ENCODE measurements at regions not wholly inside any gene's neighbourhood (a gene's known extent, or its start where the extent isn't known, plus 50 kb on each side); places are given as distances from the start of the nearest gene placed in this dataset.

- Histone ChIP-seq H3K4me1 (ENCODE audit: control insufficient read depth, insufficient read depth, low read length) (no peaks in the 10 kb centered on the region), H3K36me3 (ENCODE audit: control insufficient read depth, insufficient read depth, low read length) (no peaks in the 10 kb centered on the region), H3K27ac (ENCODE audit: low read length) (no peak overlapping the region), H3K27me3 (ENCODE audit: control insufficient read depth, insufficient read depth, low read length) (no peaks in the 10 kb centered on the region), H3K9me3 (ENCODE audit: control insufficient read depth, low read depth, low read length) (no peaks in the 10 kb centered on the region), H3K4me3 (ENCODE audit: low read length) (no peak overlapping the region)
- WGBS (ENCODE audit: insufficient coverage, low lambda C conversion rate), result no CpG with 5 or more reads among the region's 3 CpGs
- no peak for DNase-seq
Observed at GRCh38 chr14:83757916-83758315, 1772.0 kb upstream of the FLRT2 start.

GRCh38 chr14:83764656-83765599 lies 1765.0 kb upstream of the FLRT2 start:
- DNase-seq, result no peak
- 91% methylated on average over 7 of the region's 8 CpGs for whole genome bisulfite sequencing (ENCODE audit: insufficient coverage, low lambda C conversion rate)
- no peaks in the 10 kb centered on the region for H3K36me3 ChIP-seq (ENCODE audit: control insufficient read depth, insufficient read depth, low read length)
- no peak overlapping the region for H3K4me3 ChIP-seq (ENCODE audit: low read length)
- H3K27ac ChIP-seq (ENCODE audit: low read length), result no peak overlapping the region
- no peaks in the 10 kb centered on the region for H3K4me1 ChIP-seq (ENCODE audit: control insufficient read depth, insufficient read depth, low read length)
- H3K27me3 ChIP-seq (ENCODE audit: control insufficient read depth, insufficient read depth, low read length), result no peaks in the 10 kb centered on the region
- no peaks in the 10 kb centered on the region for H3K9me3 ChIP-seq (ENCODE audit: control insufficient read depth, low read depth, low read length)

GRCh38 chr14:83777516-83777915 lies 1752.4 kb upstream of the FLRT2 start:
- Histone ChIP-seq H3K27ac (ENCODE audit: low read length) (no peak overlapping the region), H3K4me3 (ENCODE audit: low read length) (no peak overlapping the region), H3K9me3 (ENCODE audit: control insufficient read depth, low read depth, low read length) (no peaks in the 10 kb centered on the region), H3K27me3 (ENCODE audit: control insufficient read depth, insufficient read depth, low read length) (no peaks in the 10 kb centered on the region), H3K4me1 (ENCODE audit: control insufficient read depth, insufficient read depth, low read length) (no peaks in the 10 kb centered on the region), H3K36me3 (ENCODE audit: control insufficient read depth, insufficient read depth, low read length) (no peaks in the 10 kb centered on the region)
- no CpG with 5 or more reads among the region's 1 CpG for WGBS (ENCODE audit: insufficient coverage, low lambda C conversion rate)
- no peak for DNase-seq

- H3K27ac ChIP-seq (ENCODE audit: low read length), result no peak overlapping the region
- H3K27me3 ChIP-seq (ENCODE audit: control insufficient read depth, insufficient read depth, low read length), result no peaks in the 10 kb centered on the region
- H3K36me3 ChIP-seq (ENCODE audit: control insufficient read depth, insufficient read depth, low read length), result no peaks in the 10 kb centered on the region
- no CpG with 5 or more reads among the region's 2 CpGs for WGBS (ENCODE audit: insufficient coverage, low lambda C conversion rate)
- no peaks in the 10 kb centered on the region for H3K9me3 ChIP-seq (ENCODE audit: control insufficient read depth, low read depth, low read length)
- no peak overlapping the region for H3K4me3 ChIP-seq (ENCODE audit: low read length)
- DNase-seq, result no peak
- no peaks in the 10 kb centered on the region for H3K4me1 ChIP-seq (ENCODE audit: control insufficient read depth, insufficient read depth, low read length)
Observed at GRCh38 chr14:83779266-83779665, 1750.7 kb upstream of the FLRT2 start.

GRCh38 chr14:83780321-83780720 lies 1749.6 kb upstream of the FLRT2 start:
- H3K9me3 ChIP-seq (ENCODE audit: control insufficient read depth, low read depth, low read length), result no peaks in the 10 kb centered on the region
- no peak overlapping the region for H3K27ac ChIP-seq (ENCODE audit: low read length)
- no CpG with 5 or more reads among the region's 3 CpGs for WGBS (ENCODE audit: insufficient coverage, low lambda C conversion rate)
- no peaks in the 10 kb centered on the region for H3K4me1 ChIP-seq (ENCODE audit: control insufficient read depth, insufficient read depth, low read length)
- no peaks in the 10 kb centered on the region for H3K36me3 ChIP-seq (ENCODE audit: control insufficient read depth, insufficient read depth, low read length)
- no peak for DNase-seq
- no peak overlapping the region for H3K4me3 ChIP-seq (ENCODE audit: low read length)
- H3K27me3 ChIP-seq (ENCODE audit: control insufficient read depth, insufficient read depth, low read length), result no peaks in the 10 kb centered on the region

- no peaks in the 10 kb centered on the region for H3K27me3 ChIP-seq (ENCODE audit: control insufficient read depth, insufficient read depth, low read length)
- no peaks in the 10 kb centered on the region for H3K9me3 ChIP-seq (ENCODE audit: control insufficient read depth, low read depth, low read length)
- no peaks in the 10 kb centered on the region for H3K4me1 ChIP-seq (ENCODE audit: control insufficient read depth, insufficient read depth, low read length)
- no peak for DNase-seq
- no peak overlapping the region for H3K27ac ChIP-seq (ENCODE audit: low read length)
- H3K4me3 ChIP-seq (ENCODE audit: low read length), result no peak overlapping the region
- WGBS (ENCODE audit: insufficient coverage, low lambda C conversion rate), result 100% methylated on average over 1 of the region's 2 CpGs
- no peaks in the 10 kb centered on the region for H3K36me3 ChIP-seq (ENCODE audit: control insufficient read depth, insufficient read depth, low read length)
Observed at GRCh38 chr14:83798421-83798820, 1731.5 kb upstream of the FLRT2 start.

- no peak overlapping the region for H3K27ac ChIP-seq (ENCODE audit: low read length)
- no peaks in the 10 kb centered on the region for H3K9me3 ChIP-seq (ENCODE audit: control insufficient read depth, low read depth, low read length)
- no peaks in the 10 kb centered on the region for H3K36me3 ChIP-seq (ENCODE audit: control insufficient read depth, insufficient read depth, low read length)
- DNase-seq, result no peak
- H3K4me3 ChIP-seq (ENCODE audit: low read length), result no peak overlapping the region
- no peaks in the 10 kb centered on the region for H3K4me1 ChIP-seq (ENCODE audit: control insufficient read depth, insufficient read depth, low read length)
- no peaks in the 10 kb centered on the region for H3K27me3 ChIP-seq (ENCODE audit: control insufficient read depth, insufficient read depth, low read length)
Observed at GRCh38 chr14:83799233-83799632, 1730.7 kb upstream of the FLRT2 start.

- Histone ChIP-seq H3K4me1 (ENCODE audit: control insufficient read depth, insufficient read depth, low read length) (no peaks in the 10 kb centered on the region), H3K9me3 (ENCODE audit: control insufficient read depth, low read depth, low read length) (no peaks in the 10 kb centered on the region), H3K36me3 (ENCODE audit: control insufficient read depth, insufficient read depth, low read length) (no peaks in the 10 kb centered on the region), H3K4me3 (ENCODE audit: low read length) (no peak overlapping the region), H3K27ac (ENCODE audit: low read length) (no peak overlapping the region), H3K27me3 (ENCODE audit: control insufficient read depth, insufficient read depth, low read length) (no peaks in the 10 kb centered on the region)
- DNase-seq, result no peak
- WGBS (ENCODE audit: insufficient coverage, low lambda C conversion rate), result no CpG with 5 or more reads among the region's 1 CpG
Observed at GRCh38 chr14:83814896-83815295, 1715.0 kb upstream of the FLRT2 start.

- WGBS (ENCODE audit: insufficient coverage, low lambda C conversion rate), result 20% methylated on average over 3 of the region's 6 CpGs
- H3K4me3 ChIP-seq (ENCODE audit: low read length), result no peak overlapping the region
- H3K36me3 ChIP-seq (ENCODE audit: control insufficient read depth, insufficient read depth, low read length), result no peaks in the 10 kb centered on the region
- no peaks in the 10 kb centered on the region for H3K4me1 ChIP-seq (ENCODE audit: control insufficient read depth, insufficient read depth, low read length)
- no peaks in the 10 kb centered on the region for H3K9me3 ChIP-seq (ENCODE audit: control insufficient read depth, low read depth, low read length)
- no peak overlapping the region for H3K27ac ChIP-seq (ENCODE audit: low read length)
- no peak for DNase-seq
- no peaks in the 10 kb centered on the region for H3K27me3 ChIP-seq (ENCODE audit: control insufficient read depth, insufficient read depth, low read length)
Observed at GRCh38 chr14:83816761-83817160, 1713.2 kb upstream of the FLRT2 start.

- Histone ChIP-seq H3K9me3 (ENCODE audit: control insufficient read depth, low read depth, low read length) (no peaks in the 10 kb centered on the region), H3K27ac (ENCODE audit: low read length) (no peak overlapping the region), H3K27me3 (ENCODE audit: control insufficient read depth, insufficient read depth, low read length) (no peaks in the 10 kb centered on the region), H3K36me3 (ENCODE audit: control insufficient read depth, insufficient read depth, low read length) (no peaks in the 10 kb centered on the region), H3K4me3 (ENCODE audit: low read length) (no peak overlapping the region), H3K4me1 (ENCODE audit: control insufficient read depth, insufficient read depth, low read length) (no peaks in the 10 kb centered on the region)
- DNase-seq, result no peak
- 80% methylated on average over 2 of the region's 3 CpGs for WGBS (ENCODE audit: insufficient coverage, low lambda C conversion rate)
Observed at GRCh38 chr14:83825843-83826242, 1704.1 kb upstream of the FLRT2 start.

GRCh38 chr14:83826838-83827237 lies 1703.1 kb upstream of the FLRT2 start:
- Histone ChIP-seq H3K36me3 (ENCODE audit: control insufficient read depth, insufficient read depth, low read length) (no peaks in the 10 kb centered on the region), H3K27me3 (ENCODE audit: control insufficient read depth, insufficient read depth, low read length) (no peaks in the 10 kb centered on the region), H3K9me3 (ENCODE audit: control insufficient read depth, low read depth, low read length) (no peaks in the 10 kb centered on the region), H3K4me1 (ENCODE audit: control insufficient read depth, insufficient read depth, low read length) (no peaks in the 10 kb centered on the region), H3K4me3 (ENCODE audit: low read length) (no peak overlapping the region), H3K27ac (ENCODE audit: low read length) (no peak overlapping the region)
- no peak for DNase-seq
- WGBS (ENCODE audit: insufficient coverage, low lambda C conversion rate), result 95% methylated on average over 2 of the region's 6 CpGs
